HG02588 (cell line): ENCODE measurements at regions not wholly inside any gene's neighbourhood (a gene's known extent, or its start where the extent isn't known, plus 50 kb on each side); places are given as distances from the start of the nearest gene placed in this dataset.
"Not testable (repeated sequence)": the region's sequence is repeated elsewhere in the genome, so short reads cannot be mapped to it uniquely, and the experiment has no call there.

Source experiments
- ATAC-seq: cut with Tn5 transposase; IDR thresholded peaks from one replicate; pipeline ENCODE4 v1.9.1; 2021; ENCODE audit warnings: mild to moderate bottlenecking, moderate library complexity; ENCODE audit not compliant: unreplicated experiment

DNA sequence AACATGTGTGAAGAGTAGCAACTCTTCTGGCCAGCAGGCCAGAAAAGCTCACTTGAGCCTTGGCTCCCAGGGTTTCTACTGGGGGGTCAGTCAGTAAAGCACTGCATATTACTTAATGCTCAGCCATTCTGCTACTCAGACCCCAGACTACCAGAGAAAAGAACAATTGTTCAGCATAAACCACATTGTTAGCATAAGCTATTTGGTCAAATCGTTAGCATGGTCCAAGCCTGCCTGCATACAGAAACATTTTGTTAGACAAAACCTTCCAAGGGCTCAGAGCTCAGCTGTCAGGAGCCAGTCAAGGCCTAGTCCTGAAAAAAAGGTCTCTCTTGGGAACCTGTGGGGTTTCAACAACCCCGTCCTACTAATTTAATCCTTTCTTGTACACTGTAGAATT lies 449.3 kb downstream of the PRR16 start:
- ATAC-seq, result no peak

DNA sequence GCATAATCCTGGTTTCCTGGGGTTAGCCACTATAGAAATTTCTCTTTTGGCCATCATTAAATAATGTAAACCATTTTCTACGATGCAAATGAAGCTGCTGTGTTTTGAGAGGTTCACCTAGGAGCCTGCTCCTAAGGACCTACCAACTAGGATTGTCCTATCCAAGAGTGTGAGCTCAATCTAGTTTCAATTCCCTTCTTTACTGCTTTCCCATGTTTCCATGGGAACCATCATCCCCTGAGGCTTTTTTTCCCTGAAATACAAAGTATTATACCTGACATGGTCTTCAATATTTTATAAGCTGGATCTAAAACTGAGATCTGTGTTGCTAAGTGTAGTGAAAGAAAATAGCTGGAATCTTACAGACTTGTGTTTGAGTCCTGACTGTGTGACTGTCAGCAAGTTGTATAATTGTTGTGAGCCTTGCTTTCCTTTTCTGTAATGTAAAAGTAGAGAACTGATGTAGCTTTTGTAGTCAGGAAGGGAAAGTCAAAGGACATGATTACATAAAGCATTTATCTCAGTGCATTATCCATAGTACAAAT lies 453.2 kb downstream of the PRR16 start:
- ATAC-seq, result no peak

DNA sequence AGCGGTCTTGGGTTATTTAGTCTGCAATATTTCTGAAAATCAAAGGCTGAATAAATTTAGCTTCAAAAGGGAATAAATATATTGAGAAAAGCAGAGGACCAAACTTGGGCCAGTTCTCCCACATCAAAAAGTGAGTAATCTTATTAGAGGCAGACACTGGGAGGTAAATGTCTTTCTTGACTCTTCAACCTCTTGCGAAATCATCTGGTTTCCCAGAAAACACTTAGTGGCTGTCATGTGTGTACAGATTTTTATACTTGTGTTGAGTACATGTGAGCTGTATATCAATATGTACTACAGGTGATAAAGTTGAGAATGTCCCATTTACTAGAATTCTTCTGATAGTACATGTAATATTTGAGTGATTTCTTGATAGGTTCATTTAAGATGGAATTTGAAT lies 454.9 kb downstream of the PRR16 start:
- no peak for ATAC-seq

DNA sequence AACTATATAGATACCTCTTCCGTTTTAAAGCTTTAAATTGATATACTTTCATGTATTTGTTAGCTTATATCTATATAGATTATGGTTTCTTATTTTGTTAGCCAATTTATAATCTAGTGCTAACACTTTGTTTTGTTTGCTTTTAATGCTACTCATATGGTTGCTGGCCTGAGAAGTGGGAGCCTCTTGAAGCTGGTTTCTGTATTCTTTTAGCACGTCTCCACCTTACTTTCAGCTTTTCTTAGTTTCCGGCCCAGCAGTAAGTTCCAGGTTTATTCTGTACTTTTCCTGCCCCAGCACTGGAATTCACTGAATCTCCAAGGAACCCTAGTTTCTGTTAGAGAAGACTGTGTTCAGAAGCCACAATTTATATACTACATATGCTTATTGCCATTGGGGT lies 458.9 kb downstream of the PRR16 start:
- ATAC-seq, result no peak

DNA sequence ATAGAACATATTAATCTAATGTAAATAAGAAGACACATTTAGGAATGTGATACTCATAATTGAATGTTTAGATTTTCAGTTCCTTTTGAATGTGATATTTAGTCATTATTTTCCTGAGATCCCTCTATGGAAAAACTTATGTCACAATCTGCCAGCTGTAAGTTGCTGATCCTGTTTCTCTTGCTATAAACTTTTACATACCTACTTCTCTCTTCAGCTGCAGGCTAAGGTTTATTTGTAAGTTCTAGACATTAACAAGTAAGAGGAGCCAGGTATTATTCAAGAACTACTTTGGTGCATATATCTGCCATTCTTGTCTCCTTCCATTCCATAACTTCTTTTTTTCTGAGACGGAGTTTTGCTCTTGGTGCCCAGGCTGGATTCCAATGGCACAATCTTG lies 462.4 kb downstream of the PRR16 start:
- ATAC-seq, result no peak

DNA sequence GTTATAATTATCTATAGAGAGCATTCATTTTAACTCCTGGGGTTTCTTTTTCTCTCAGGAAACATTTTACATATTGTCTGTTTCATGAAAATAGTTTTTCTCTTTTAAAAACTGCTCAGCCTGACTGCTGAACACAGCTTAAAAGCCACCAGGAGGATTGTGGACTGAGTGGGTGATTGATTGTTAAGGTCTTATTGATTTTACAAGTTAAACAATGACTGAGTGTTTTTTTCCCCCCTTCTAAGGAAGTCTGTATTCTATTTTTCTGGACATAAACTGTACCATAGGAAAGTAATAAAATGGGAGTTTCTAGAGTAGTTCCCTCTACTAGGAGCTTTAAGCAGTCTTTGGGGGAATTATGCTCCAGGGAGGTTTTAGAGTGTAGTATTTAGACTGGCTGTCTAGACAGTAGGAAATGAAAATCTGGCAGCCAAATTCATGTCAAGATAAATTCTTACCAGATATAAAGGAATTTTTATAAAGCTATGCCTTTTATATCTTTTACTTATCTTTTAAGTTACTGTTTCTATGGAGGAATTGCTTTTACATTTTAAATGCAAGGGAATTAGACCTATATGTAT lies 463.9 kb downstream of the PRR16 start:
- no peak for ATAC-seq

DNA sequence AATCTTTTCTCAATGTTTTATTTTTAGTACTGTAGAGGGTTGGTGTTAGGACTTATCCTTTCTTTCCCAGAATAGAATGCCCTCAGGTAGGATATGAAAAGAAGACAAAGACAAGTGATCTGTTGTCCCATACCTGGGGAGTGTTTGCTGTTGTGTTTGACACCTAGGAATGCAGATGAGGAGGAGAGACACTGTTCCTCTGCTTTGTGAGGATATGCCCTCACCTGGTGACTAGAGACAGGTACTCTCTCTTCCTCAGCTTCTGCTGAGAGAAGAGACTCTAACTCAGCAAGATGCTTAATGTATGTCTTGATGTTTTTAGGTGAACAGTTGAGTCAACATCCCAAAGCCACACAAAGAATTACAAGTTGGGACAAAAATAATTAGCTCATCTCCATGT lies 468.4 kb downstream of the PRR16 start:
- no peak for ATAC-seq

DNA sequence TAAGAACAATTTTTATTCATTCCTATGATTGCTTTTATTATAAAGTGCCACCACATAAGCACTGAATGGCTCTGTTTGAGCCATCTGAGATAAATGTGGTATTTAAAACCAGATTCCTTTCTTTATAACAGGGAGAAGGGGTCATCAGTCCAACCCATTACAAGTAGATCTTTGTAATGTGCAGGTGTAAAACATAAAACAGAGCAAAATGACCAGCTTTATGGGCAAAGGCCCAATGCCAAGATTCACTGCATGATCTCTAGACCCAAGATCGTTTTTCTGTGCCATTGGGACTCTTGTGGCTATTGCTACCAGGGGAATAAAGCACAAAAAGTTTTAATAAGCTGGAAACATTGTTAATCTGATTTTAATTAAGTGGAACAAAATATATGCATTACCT lies 469.9 kb downstream of the PRR16 start:
- ATAC-seq, result no peak

DNA sequence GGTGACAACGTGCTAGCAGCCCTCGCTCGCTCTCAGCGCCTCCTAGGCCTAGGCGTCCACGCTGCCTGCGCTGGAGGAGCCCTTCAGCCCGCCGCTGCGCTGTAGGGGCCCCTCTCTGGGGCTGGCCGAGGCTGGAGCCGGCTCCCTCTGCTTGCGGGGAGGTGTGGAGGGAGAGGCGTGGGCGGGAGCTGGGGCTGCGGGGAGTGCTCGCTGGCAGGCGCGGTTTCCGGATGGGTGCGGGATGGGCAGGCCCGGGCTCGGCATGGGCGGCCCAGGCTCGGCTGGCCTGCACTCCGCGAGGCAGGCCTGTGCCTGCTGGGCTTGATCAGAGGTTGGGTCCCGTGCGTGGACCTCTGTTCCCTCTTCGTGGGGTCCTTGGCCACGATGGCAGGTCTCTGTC lies 472.6 kb downstream of the PRR16 start:
- ATAC-seq, result no peak

DNA sequence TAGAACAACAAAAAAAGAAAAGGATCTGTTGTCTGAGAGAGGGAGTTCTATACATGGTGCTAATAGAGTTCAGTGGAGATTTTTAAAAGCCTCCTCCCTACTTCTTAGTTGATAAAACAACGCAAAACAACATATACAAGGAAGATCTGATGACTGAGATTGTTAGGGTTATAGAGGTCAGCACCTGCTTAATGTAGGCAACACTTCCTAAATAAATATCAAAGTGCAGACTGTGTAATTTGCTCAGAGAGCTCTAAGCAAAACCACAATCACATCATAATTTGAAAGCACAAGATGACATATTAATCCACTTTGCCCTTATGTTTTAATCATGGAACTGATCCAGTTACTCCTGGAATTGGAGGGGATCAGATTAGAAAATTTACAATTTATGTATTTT lies 474.5 kb downstream of the PRR16 start:
- no peak for ATAC-seq

DNA sequence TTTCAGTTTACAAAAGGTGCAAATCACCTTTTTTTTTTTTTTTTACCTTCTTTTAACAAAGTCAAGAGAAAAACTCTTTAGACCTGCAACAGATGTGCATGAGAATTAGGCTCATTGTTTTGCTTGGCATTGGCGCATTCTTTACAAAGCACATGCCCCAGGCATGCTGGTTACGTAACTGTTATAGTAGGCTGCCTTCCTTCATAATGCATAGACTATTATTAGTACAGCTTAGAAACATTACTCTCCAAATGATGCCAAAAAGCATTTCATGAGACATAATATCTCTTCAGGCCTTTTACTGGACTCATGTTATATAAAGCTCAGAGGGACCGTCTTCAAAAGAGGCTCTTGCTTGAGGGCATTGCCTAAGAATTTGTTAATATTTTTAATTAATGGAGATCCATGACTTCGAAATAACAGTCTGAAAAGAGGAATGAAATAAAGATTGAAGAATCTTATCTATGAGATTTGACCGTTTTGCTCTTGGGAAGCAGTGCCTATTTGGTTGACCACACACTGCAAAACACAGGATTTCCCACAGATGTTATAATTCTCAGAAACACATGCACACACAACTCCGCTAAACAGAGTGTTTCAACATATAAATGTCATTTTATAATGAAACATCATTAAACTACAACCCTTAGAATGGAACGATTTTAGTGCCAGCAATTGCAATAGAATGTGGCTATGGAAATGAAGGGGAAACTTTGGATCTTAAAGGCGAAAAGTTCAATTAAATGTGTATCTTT lies 478.7 kb downstream of the PRR16 start:
- no peak for ATAC-seq

DNA sequence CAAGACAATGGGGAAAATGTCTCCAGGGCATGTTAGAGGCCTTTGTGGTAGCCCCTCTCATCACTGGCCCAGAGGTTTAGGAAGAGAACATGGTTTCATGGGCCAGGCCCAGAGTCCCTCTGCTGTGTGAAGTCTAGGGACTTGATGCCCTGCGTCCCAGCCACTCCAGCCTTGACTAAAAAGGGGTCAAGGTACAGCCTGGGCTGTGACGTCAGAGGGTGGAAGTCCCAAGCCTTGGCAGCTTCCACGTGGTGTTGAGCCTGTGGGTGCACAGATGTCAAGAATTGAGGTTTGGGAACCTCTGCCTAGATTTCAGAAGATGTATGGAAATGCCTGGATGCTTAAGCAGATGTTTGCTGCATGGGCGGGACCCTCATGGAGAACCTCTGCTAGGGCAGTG lies 485.5 kb downstream of the PRR16 start:
- not testable (repeated sequence) for ATAC-seq

DNA sequence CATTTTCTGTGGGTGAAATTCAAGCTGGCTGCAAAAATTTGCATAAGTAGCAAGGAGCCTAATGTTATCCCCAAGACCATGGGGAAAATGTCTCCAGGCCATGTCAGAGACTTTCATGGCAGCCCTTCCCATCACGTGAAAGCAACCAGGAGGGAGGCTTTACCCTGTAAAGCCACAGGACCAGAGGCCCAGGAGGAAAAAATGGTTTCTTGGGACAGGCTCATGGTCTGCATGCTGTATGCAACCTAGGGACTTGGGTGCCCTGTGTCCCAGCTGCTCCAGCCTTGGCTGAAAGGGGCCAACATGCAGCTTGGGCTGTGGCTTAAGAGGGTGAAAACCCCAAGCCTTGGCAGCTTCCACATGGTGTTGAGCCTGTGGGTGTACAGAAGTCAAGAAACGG lies 489.3 kb downstream of the PRR16 start:
- not testable (repeated sequence) for ATAC-seq

DNA sequence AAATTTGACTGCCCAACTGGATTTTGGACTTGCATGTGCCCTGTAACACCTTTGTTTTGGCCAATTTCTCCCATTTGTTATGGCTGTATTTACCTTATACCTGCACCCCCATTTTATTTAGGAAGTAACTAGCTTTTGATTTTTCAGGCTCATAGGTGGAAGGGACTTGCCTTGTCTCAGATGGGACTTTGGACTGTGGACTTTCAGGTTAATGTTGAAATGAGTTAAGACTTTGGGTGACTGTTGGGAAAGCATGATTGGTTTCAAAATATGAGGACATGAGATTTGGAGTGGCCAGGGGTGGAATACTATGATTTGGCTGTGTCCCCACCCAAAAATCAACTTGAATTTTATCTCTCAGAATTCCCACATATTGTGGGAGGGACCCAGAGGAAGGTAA lies 490.2 kb downstream of the PRR16 start:
- no peak for ATAC-seq

DNA sequence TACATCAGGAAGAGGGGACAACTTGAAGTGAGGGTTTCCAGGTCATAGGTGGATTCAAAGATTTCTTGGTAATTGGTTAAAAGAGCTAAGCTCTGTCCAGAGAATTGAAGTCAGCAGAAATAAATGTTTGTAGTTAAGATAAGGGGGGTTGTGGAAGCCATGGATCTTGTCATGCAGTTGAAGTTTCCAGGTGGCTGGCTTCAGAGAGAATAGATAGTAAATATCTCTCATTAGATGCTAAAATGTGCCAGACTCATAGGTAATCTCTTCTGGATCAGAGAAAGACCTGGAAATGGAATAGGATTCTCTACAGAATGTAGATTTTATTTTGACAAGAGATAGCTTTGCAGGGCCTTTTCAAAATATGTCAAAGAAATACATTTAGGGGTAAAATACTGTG lies 491.7 kb downstream of the PRR16 start:
- no peak for ATAC-seq

DNA sequence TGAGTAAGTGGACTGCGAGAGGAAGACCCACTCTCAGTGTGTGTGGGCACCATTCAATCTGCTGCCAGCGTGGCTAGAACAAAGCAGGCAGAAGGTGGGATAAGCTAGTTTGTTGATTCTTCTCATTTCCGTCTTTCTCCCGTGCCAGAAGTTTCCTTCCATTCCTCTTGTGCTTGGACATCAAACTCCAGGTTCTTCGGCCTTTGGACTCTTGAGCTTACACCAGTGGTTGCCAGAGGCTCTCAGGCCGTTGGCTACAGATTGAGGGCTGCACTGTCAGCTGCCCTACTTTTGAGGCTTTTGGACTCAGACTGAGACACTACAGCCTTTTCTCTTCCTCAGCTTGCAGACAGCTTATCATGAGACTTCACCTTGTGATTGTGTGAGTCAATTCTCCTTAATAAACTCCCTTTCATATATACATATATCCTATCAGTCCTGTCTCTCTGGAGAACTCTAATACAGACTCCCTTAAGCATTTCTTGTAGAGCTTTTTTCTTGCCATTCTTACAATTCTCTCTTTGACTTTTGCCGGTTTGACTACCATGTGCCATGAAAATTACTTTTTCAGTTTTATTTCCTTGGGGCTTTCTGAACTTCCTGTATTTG lies 494.9 kb downstream of the PRR16 start:
- no peak for ATAC-seq

DNA sequence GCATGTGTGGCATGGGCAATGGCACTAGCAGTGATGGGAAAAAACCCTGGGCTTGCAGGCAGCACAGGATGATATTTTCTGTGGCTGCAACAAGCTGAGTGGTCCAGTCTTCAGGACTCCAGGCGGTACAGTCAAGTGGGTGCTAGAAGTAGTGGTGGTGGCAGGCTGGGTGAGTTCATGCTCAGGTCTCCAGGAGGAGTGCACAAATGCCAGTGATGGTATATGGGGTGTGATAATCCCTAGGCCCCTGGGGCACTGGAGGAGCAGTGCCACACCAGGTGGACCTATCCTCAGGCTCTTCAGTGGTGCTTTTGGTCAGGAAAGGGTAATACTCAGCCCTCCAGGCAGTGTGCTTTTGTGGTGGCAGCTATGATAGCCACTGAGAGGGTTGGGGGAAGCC lies 496.4 kb downstream of the PRR16 start:
- ATAC-seq, result no peak

DNA sequence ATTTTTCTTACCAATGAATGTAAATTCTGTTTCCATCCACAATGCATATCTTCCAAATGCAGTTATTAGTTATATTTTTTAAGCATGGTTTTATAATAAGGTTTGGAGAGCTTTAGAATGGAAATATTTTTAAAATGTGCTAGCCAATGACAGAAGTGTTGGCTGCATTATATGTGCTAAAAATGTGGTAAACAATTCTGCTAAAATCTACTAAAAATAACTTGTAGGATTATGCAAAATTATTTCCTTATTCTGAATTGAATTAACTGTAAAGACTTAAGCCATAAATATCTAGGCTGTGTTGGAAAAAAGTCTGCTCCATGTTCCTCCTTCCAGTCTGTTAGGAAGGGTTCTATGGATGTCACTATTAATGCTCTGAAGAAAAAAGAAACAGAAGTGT lies 503.3 kb downstream of the PRR16 start:
- ATAC-seq, result no peak

DNA sequence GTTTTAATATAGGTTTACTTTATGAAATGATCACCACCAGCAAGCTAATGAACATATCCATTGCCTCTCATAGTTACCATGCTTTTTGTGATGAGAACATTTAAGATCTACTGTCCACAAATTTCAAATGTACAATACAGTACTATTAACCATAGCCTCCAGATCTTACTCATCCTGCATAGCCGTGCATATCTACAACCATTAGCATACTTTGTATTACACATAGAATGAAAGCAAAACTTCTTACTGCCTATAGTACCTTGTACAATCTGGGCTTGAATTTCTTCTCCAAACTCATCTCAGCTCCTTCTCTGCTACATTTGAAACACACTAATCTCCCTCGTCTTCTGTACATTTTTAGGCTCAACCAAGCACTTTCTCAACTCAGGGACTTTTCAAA lies 510.6 kb downstream of the PRR16 start:
- no peak for ATAC-seq

DNA sequence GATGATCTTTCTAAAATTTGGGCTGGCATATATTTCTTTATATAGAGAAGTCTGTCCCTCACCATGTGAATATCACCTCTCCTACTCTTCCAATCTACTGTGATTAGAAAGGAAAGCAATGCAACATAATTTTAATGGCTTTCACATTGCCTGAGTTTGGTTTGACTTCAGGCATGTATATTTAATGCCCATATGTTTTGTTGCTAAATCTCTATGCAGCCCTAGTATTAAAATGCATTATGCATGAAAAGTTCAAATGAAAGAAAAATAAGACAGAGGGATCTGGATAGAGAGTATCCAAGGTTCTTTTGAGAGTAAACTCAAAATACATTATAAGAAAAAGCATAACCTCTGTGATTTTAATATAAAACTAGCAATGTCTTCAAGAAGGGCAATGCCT lies 518.3 kb downstream of the PRR16 start:
- ATAC-seq, result no peak

DNA sequence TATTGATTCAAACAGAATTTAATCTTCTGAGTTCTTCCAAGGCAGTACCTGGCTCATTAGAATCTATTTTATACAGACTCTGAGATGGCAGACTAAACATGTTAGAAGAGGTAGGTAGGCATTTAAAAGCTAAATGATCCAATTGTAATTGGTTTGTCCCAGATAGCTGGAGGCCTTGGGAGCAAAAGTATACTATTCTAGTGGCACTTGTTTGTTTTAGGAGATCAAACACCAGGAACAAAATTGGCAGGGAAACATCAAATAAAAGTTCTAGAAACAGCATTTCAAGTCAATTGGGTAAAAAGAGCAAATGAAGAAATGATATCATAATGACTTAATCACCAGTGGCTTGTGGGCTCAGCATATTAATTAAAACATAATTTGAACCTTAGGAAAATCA lies 521.4 kb downstream of the PRR16 start:
- no peak for ATAC-seq

DNA sequence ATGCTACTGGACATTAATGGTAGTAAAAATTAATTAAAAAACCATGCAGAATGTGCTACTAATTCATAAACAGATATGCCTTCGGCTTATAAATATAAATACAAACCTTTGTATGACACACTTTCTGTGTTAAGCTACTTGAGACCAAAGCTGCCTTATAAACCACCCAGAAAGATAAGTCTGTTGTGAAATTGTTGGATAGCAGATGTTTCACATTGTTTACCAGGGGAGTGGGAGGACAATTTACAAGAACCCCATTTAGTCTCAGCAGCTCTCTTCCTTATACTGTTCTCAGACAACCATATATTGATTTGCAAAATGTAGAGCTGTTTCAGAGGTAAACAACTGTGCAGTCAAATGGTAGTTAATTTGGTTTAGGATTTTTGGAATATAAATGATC lies 524.4 kb downstream of the PRR16 start:
- ATAC-seq, result no peak
